Esophagus muscularis mucosa (tissue), 4 donors: ENCODE measurements at regions not wholly inside any gene's neighbourhood (a gene's known extent, or its start where the extent isn't known, plus 50 kb on each side); places are given as distances from the start of the nearest gene placed in this dataset.

Experiments
- DNase-seq: peaks from one replicate; pipeline ENCODE4 v3.0.0-alpha.2; 2017; ENCODE audit errors: extremely low spot score
- H3K27ac ChIP-seq, 4 donors: fragments of 200-600 bp; sonication (generic); replicated peaks in 1 of 4; 1 replicate in 3 of 4; 2 replicates in 1 of 4; pipeline ENCODE4 v1.5.1; 2016 to 2019; ENCODE audit warnings: mild to moderate bottlenecking in 1 of 4
- H3K27me3 ChIP-seq, 4 donors: fragments of 200-600 bp; sonication (generic); one replicate each; pipeline versions ENCODE4 v1.5.1 to v1.6.0; 2016 to 2019
- H3K36me3 ChIP-seq, 4 donors: fragments of 200-600 bp; sonication (generic); one replicate each; pipeline ENCODE4 v1.5.1; 2016 to 2019
- H3K4me1 ChIP-seq, 4 donors: fragments of 200-600 bp; sonication (generic); one replicate each; pipeline ENCODE4 v1.5.1; 2016 to 2019
- H3K4me3 ChIP-seq, 4 donors: fragments of 200-600 bp; sonication (generic); 1 replicate in 2 of 4; 2 replicates in 2 of 4; pipeline ENCODE4 v1.5.1; 2016 to 2019; ENCODE audit warnings: mild to moderate bottlenecking in 4 of 4, moderate library complexity in 1 of 4
- H3K9me3 ChIP-seq, 4 donors: fragments of 200-600 bp; sonication (generic); 1 replicate in 3 of 4; 2 replicates in 1 of 4; pipeline ENCODE4 v1.5.1; 2016 to 2019
- CTCF ChIP-seq, 3 experiments: fragments of 200-600 bp in 2 of 3; fragments of 450-650 bp in 1 of 3; sonication (generic) in 2 of 3; IDR thresholded peaks; one replicate each; pipeline ENCODE4 v1.5.1; 2017 to 2019; ENCODE audit warnings: antibody characterized with exemption in 3 of 3, mild to moderate bottlenecking in 2 of 3, moderate library complexity in 1 of 3
- EP300 ChIP-seq: sonication (generic); formaldehyde crosslinking; IDR thresholded peaks from one replicate; pipeline ENCODE4 v1.6.1; 2017; ENCODE audit warnings: antibody characterized with exemption
- POLR2A ChIP-seq: fragments of 450-650 bp; IDR thresholded peaks from one replicate; pipeline ENCODE4 v1.6.1; 2017; ENCODE audit warnings: antibody characterized with exemption, moderate library complexity, mild to moderate bottlenecking, low read depth
- POLR2AphosphoS5 ChIP-seq, 2 donors: sonication (generic); formaldehyde crosslinking; IDR thresholded peaks; one replicate each; pipeline ENCODE4 v1.6.1; 2017; ENCODE audit warnings: antibody characterized with exemption in 2 of 2
- WGBS: methylation state at CpG from one replicate; pipeline ENCODE4 v1.1.5; 2018; 5-methylcytosine and 5-hydroxymethylcytosine counted together
- intact Hi-C: fragments of 100-400 bp; cut with DNase I; formaldehyde crosslinking; loops from one replicate; pipeline ENCODE4 v1.15.1; 2023

GRCh38 chr10:35848412-35848811, 206.3 kb upstream of the FZD8 start:
- no peaks in the 10 kb centered on the region for H3K36me3 ChIP-seq
- no peak overlapping the region for H3K4me3 ChIP-seq
- H3K4me1 ChIP-seq = peaks cover 0 to 6% (median 5%) of the 10 kb centered on the region in 4 donors
- H3K27ac ChIP-seq = no peak overlapping the region
- DNase-seq = no peak
- 73% methylated on average over 5 of the region's 5 CpGs for WGBS
- H3K27me3 ChIP-seq = no peaks in the 10 kb centered on the region
- H3K9me3 ChIP-seq = no peaks in the 10 kb centered on the region
- no peak for TF ChIP-seq POLR2AphosphoS5 (IDR thresholded peaks at IDR 0.05)
- no peak for TF ChIP-seq CTCF (IDR thresholded peaks at IDR 0.05)
- TF ChIP-seq EP300 = no peak
- no peak for TF ChIP-seq POLR2A
- intact Hi-C loops = no loop called here

GRCh38 chr10:35844686-35845085, 202.6 kb upstream of the FZD8 start:
- TF ChIP-seq POLR2AphosphoS5 (IDR thresholded peaks at IDR 0.05) (no peak), EP300 (no peak), POLR2A (no peak), CTCF (IDR thresholded peaks at IDR 0.05) (no peak)
- intact Hi-C loops = no loop called here
- H3K27me3 ChIP-seq = no peaks in the 10 kb centered on the region
- no peak overlapping the region for H3K4me3 ChIP-seq
- H3K9me3 ChIP-seq = peaks cover 0 to 20% (median 11%) of the 10 kb centered on the region in 4 donors
- H3K27ac ChIP-seq = no peak overlapping the region
- H3K36me3 ChIP-seq = no peaks in the 10 kb centered on the region
- DNase-seq = no peak
- peaks cover 0 to 6% (median 3%) of the 10 kb centered on the region in 4 donors for H3K4me1 ChIP-seq
- WGBS = 90% methylated on average over 5 of the region's 5 CpGs

GRCh38 chr10:35843524-35844181, 201.6 kb upstream of the FZD8 start:
- intact Hi-C loops = no loop called here
- H3K27me3 ChIP-seq = no peaks in the 10 kb centered on the region
- WGBS = 46% methylated on average over 12 of the region's 13 CpGs
- no peaks in the 10 kb centered on the region for H3K36me3 ChIP-seq
- TF ChIP-seq POLR2AphosphoS5 (IDR thresholded peaks at IDR 0.05) (no peak), EP300 (no peak), CTCF (IDR thresholded peaks at IDR 0.05) (no peak), POLR2A (no peak)
- DNase-seq = no peak
- peaks cover 0 to 20% (median 11%) of the 10 kb centered on the region in 4 donors for H3K9me3 ChIP-seq
- no peak overlapping the region for H3K4me3 ChIP-seq
- no peak overlapping the region for H3K27ac ChIP-seq
- H3K4me1 ChIP-seq = peaks cover 0 to 6% (median 3%) of the 10 kb centered on the region in 4 donors

GRCh38 chr10:35838054-35838453, 196.0 kb upstream of the FZD8 start:
- WGBS = 71% methylated on average over 2 of the region's 2 CpGs
- DNase-seq = no peak
- TF ChIP-seq CTCF (IDR thresholded peaks at IDR 0.05) = no peak
- TF ChIP-seq POLR2AphosphoS5 (IDR thresholded peaks at IDR 0.05) = no peak
- no peak for TF ChIP-seq POLR2A
- no peak for TF ChIP-seq EP300

GRCh38 chr10:35835545-35835944, 193.4 kb upstream of the FZD8 start:
- intact Hi-C loops = no loop called here
- no peaks in the 10 kb centered on the region for H3K27me3 ChIP-seq
- no peak overlapping the region for H3K27ac ChIP-seq
- TF ChIP-seq POLR2AphosphoS5 (IDR thresholded peaks at IDR 0.05) (no peak), CTCF (IDR thresholded peaks at IDR 0.05) (no peak), POLR2A (no peak), EP300 (no peak)
- H3K9me3 ChIP-seq = peaks cover 0 to 8% (median 4%) of the 10 kb centered on the region in 4 donors
- no peaks in the 10 kb centered on the region for H3K36me3 ChIP-seq
- WGBS = 95% methylated on average over 3 of the region's 3 CpGs
- no peak overlapping the region for H3K4me3 ChIP-seq
- no peaks in the 10 kb centered on the region for H3K4me1 ChIP-seq
- DNase-seq = no peak

More at GRCh38 chr10:35838054-35838453, 196.0 kb upstream of the FZD8 start:
- H3K4me3 ChIP-seq = no peak overlapping the region
- H3K36me3 ChIP-seq = no peaks in the 10 kb centered on the region
- peaks cover 0 to 20% (median 11%) of the 10 kb centered on the region in 4 donors for H3K9me3 ChIP-seq
- H3K27ac ChIP-seq = no peak overlapping the region
- no peaks in the 10 kb centered on the region for H3K4me1 ChIP-seq
- no peaks in the 10 kb centered on the region for H3K27me3 ChIP-seq
- intact Hi-C loops = no loop called here
